Adrenal gland (tissue), 5 donors: ENCODE measurements at regions not wholly inside any gene's neighbourhood (a gene's known extent, or its start where the extent isn't known, plus 50 kb on each side); places are given as distances from the start of the nearest gene placed in this dataset.

ENCODE experiments used
- CTCF ChIP-seq, 6 experiments: fragments of 450-650 bp in 4 of 6; fragments of 200-600 bp in 2 of 6; sonication (generic) in 1 of 6; IDR thresholded peaks; 1 replicate in 5 of 6; 2 replicates in 1 of 6; pipeline versions ENCODE4 v1.5.1 to v1.8.0; 2016 to 2021; ENCODE audit warnings: antibody characterized with exemption in 6 of 6, mild to moderate bottlenecking in 2 of 6, moderate library complexity in 1 of 6
- POLR2A ChIP-seq, 2 donors: fragments of 450-650 bp; IDR thresholded peaks; one replicate each; pipeline ENCODE4 v1.6.1; 2017; ENCODE audit warnings: antibody characterized with exemption in 2 of 2, mild to moderate bottlenecking in 2 of 2, moderate library complexity in 1 of 2
- donor health status: DM: no; HTN: no; CAD: no.

GRCh38 chr21:27771938-27772483 lies 805.1 kb upstream of the ADAMTS5 start:
- TF ChIP-seq CTCF (IDR thresholded peaks at IDR 0.05) (no peak), POLR2A (IDR thresholded peaks at IDR 0.05) (no peak)
